DND-41 (cell line): ENCODE measurements at regions not wholly inside any gene's neighbourhood (a gene's known extent, or its start where the extent isn't known, plus 50 kb on each side); places are given as distances from the start of the nearest gene placed in this dataset.

Source experiments
- CTCF ChIP-seq: IDR thresholded peaks from 2 replicates; pipeline ENCODE4 v1.5.1; 2012; ENCODE audit warnings: borderline replicate concordance, low read length, moderate library complexity, mild to moderate bottlenecking; ENCODE audit not compliant: poor library complexity, severe bottlenecking; ENCODE audit errors: extremely low read depth
- EZH2 ChIP-seq: IDR thresholded peaks from 3 replicates; pipeline ENCODE4 v1.6.1; 2012; ENCODE audit warnings: borderline replicate concordance, low read depth, mild to moderate bottlenecking, moderate library complexity, low read length, inconsistent platforms; ENCODE audit not compliant: severe bottlenecking

- TF ChIP-seq CTCF (no peak), EZH2 (no peak)
Measured at GRCh38 chr20:29878777-29879442, 1378.6 kb upstream of the DEFB115 start.
